ENCODE measurements at regions not wholly inside any gene's neighbourhood (a gene's known extent, or its start where the extent isn't known, plus 50 kb on each side); places are given as distances from the start of the nearest gene placed in this dataset.

DNA sequence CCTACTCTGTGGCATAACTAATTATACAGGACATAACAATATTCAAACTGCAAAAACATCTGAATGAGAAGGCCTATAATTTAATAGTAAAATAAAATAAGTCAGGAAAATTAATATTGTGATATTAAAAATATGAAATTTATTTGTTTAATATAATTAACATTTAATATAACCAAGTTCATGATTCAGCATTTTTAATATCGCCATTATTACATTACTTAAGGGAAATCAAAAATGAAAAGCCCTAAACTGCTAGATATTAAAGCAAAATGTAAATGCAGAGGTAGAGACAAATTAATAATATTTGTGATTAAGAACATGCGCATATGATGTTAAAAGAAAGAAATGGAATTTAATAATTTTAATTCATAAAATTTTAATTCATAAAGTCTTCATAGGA, 683.4 kb upstream of the EYS start:
- H3K27ac ChIP-seq (ENCODE audit: low read depth, low read length), result no peak overlapping the region
- TF ChIP-seq TEAD4 (IDR thresholded peaks at IDR 0.05; ENCODE audit: low read depth, low read length) (no peak), SIRT6 (IDR thresholded peaks at IDR 0.05; ENCODE audit: low read length) (no peak), YY1 (IDR thresholded peaks at IDR 0.05; ENCODE audit: low read depth, low read length) (no peak), JUND (IDR thresholded peaks at IDR 0.05; ENCODE audit: low read length) (no peak), BACH1 (IDR thresholded peaks at IDR 0.05; ENCODE audit: low read length) (no peak), CEBPB (IDR thresholded peaks at IDR 0.05; ENCODE audit: low read depth, low read length) (no peak), EP300 (IDR thresholded peaks at IDR 0.05; ENCODE audit: borderline replicate concordance in 1 of 2, low read depth in 2 of 2, low read length in 2 of 2) (no peak)
- TF ChIP-seq, protein P1, sequence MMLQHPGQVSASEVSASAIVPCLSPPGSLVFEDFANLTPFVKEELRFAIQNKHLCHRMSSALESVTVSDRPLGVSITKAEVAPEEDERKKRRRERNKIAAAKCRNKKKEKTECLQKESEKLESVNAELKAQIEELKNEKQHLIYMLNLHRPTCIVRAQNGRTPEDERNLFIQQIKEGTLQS (IDR thresholded peaks at IDR 0.05; ENCODE audit: insufficient read depth, low read depth, low read length), result no peak

More for the DNA sequence above, 683.4 kb upstream of the EYS start:
- Histone ChIP-seq H3K18ac (ENCODE audit: extremely low read depth, low read length) (no peak overlapping the region), H3K36me3 (ENCODE audit: control insufficient read depth in 2 of 4, insufficient read depth in 4 of 4, low read length in 3 of 4) (no peaks in the 10 kb centered on the region), H2AFZ (ENCODE audit: low read length) (no peak overlapping the region), H3K9me3 (ENCODE audit: insufficient read depth in 2 of 2, low read depth in 1 of 2, low read length in 1 of 2) (no peaks in the 10 kb centered on the region), H4K5ac (ENCODE audit: insufficient read length, low read depth, low read length) (no peak overlapping the region), H2BK5ac (ENCODE audit: low read depth, low read length) (no peak overlapping the region), H3K79me1 (ENCODE audit: low read depth, low read length) (no peaks in the 10 kb centered on the region), H4K91ac (replicated peaks; ENCODE audit: insufficient read length, low read length) (no peak overlapping the region), H3K9ac (replicated peaks in 1 of 4; ENCODE audit: extremely low read depth in 1 of 4, low read depth in 3 of 4, low read length in 3 of 4) (no peak overlapping the region), H2BK120ac (replicated peaks; ENCODE audit: low read depth, low read length) (no peak overlapping the region), H3K23ac (ENCODE audit: insufficient read length) (no peak overlapping the region), H3K56ac (replicated peaks; ENCODE audit: insufficient read length, low read depth, low read length) (no peak overlapping the region), H3K79me2 (ENCODE audit: control insufficient read depth in 1 of 2, insufficient read depth in 2 of 2, low read length in 2 of 2) (no peaks in the 10 kb centered on the region), H2BK12ac (ENCODE audit: low read depth, low read length) (no peak overlapping the region), H3K14ac (ENCODE audit: insufficient read length) (no peak overlapping the region), H3K23me2 (ENCODE audit: low read depth, low read length) (no peaks in the 10 kb centered on the region), H4K8ac (ENCODE audit: extremely low read depth, insufficient read depth, low read length) (no peak overlapping the region), H3K4me1 (replicated peaks in 1 of 4; ENCODE audit: control insufficient read depth in 3 of 4, insufficient read depth in 4 of 4, low read length in 3 of 4) (no peaks in the 10 kb centered on the region; a peak in 1 of 7 replicates), H2BK20ac (ENCODE audit: low read length) (no peak overlapping the region), H2BK15ac (ENCODE audit: low read length) (no peak overlapping the region), H4K20me1 (replicated peaks in 1 of 2; ENCODE audit: control insufficient read depth in 1 of 2, insufficient read depth in 2 of 2, low read length in 2 of 2) (no peaks in the 10 kb centered on the region), H3K4ac (replicated peaks; ENCODE audit: insufficient read length, low read depth, low read length) (no peak overlapping the region), H3K4me2 (ENCODE audit: insufficient read depth in 1 of 2, low read depth in 2 of 2, low read length in 2 of 2) (no peak overlapping the region), H3K27me3 (replicated peaks in 1 of 4; ENCODE audit: control insufficient read depth in 3 of 4, extremely low read depth in 1 of 4, insufficient read depth in 3 of 4, low read length in 3 of 4) (no peaks in the 10 kb centered on the region), H3K4me3 (ENCODE audit: extremely low read depth in 1 of 4, insufficient read depth in 2 of 4, low read depth in 3 of 4, low read length in 4 of 4) (no peak overlapping the region), H2AK5ac (ENCODE audit: low read depth, low read length) (no peak overlapping the region)
- POLR2A ChIA-PET (ENCODE audit: partially characterized antibody), result no interaction called here
- WGBS, 2 experiments (ENCODE audit: extremely low coverage in 1 of 2, insufficient coverage in 1 of 2, insufficient read length in 1 of 2, insufficient replicate concordance in 2 of 2, low coverage in 1 of 2, low lambda C conversion rate in 2 of 2, missing lambda C conversion rate in 1 of 2), result 95% methylated on average over 2 of the region's 2 CpGs; no CpG with 5 or more reads in 1 of the 2 experiments
- FAIRE-seq, result no peak
- CTCF ChIA-PET (ENCODE audit: partially characterized antibody), result no interaction called here
- DNase-seq (ENCODE audit: low read depth in 1 of 2, low spot score in 2 of 2), result no peak

Measured in H1 (cell line).